ENCODE measurements at regions not wholly inside any gene's neighbourhood (a gene's known extent, or its start where the extent isn't known, plus 50 kb on each side); places are given as distances from the start of the nearest gene placed in this dataset.

GRCh38 chr2:12931186-12931844 is 214.6 kb downstream of the TRIB2 start:
- TF ChIP-seq CTCF (conservative IDR thresholded peaks at IDR 0.05; ENCODE audit: low read length), result peak; percentile 88
- no peak for TF ChIP-seq EZH2phosphoT487 (IDR thresholded peaks at IDR 0.05; ENCODE audit: borderline replicate concordance, low read depth, low read length)
